ENCODE measurements at regions not wholly inside any gene's neighbourhood (a gene's known extent, or its start where the extent isn't known, plus 50 kb on each side); places are given as distances from the start of the nearest gene placed in this dataset.
"Not testable (repeated sequence)": the region's sequence is repeated elsewhere in the genome, so short reads cannot be mapped to it uniquely, and the experiment has no call there.

DNA sequence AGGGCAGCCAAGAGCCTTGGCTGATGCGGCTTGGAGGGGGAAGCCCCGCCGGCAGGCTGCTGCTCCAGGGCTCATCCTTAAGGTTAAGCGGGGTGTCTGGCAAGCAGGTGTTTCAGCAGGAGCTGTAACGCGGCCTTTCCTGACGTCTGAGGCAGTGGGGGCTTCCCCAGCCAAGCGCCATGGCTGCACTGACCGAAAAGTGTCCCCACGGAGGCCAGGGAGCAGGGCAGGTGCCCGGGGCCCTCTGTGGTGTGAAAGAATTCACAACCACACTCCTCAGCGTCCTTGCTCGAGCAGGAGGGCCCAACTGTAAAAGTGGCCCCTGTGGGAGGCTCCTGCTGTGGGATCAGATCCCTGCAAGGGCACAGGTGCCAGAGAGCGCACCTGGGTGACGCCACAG is 79.2 kb downstream of the DHCR7 start:
- H3K27me3 ChIP-seq (ENCODE audit: insufficient read depth, low read length), result no peaks in the 10 kb centered on the region
- no peak for TF ChIP-seq EZH2 (IDR thresholded peaks at IDR 0.05; ENCODE audit: borderline replicate concordance, low read length)
- TF ChIP-seq, protein P1, sequence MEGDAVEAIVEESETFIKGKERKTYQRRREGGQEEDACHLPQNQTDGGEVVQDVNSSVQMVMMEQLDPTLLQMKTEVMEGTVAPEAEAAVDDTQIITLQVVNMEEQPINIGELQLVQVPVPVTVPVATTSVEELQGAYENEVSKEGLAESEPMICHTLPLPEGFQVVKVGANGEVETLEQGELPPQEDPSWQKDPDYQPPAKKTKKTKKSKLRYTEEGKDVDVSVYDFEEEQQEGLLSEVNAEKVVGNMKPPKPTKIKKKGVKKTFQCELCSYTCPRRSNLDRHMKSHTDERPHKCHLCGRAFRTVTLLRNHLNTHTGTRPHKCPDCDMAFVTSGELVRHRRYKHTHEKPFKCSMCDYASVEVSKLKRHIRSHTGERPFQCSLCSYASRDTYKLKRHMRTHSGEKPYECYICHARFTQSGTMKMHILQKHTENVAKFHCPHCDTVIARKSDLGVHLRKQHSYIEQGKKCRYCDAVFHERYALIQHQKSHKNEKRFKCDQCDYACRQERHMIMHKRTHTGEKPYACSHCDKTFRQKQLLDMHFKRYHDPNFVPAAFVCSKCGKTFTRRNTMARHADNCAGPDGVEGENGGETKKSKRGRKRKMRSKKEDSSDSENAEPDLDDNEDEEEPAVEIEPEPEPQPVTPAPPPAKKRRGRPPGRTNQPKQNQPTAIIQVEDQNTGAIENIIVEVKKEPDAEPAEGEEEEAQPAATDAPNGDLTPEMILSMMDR (IDR thresholded peaks at IDR 0.05; ENCODE audit: low read length), result no peak
- no peaks in the 10 kb centered on the region for H3F3A ChIP-seq (ENCODE audit: insufficient read depth, low read length)
- peaks cover 3% of the 10 kb centered on the region for H3K4me1 ChIP-seq (ENCODE audit: insufficient read depth, low read length, severe bottlenecking)
- H3K36me3 ChIP-seq (ENCODE audit: insufficient read depth, low read length), result no peaks in the 10 kb centered on the region
- no peak overlapping the region for H3K4me3 ChIP-seq (ENCODE audit: low read depth, low read length, poor library complexity, severe bottlenecking)
- H3K9ac ChIP-seq (ENCODE audit: low read length), result no peak overlapping the region
- H3K9me3 ChIP-seq (ENCODE audit: low read length), result no peaks in the 10 kb centered on the region
- H3K4me2 ChIP-seq (ENCODE audit: low read length), result no peak overlapping the region
- no peaks in the 10 kb centered on the region for H4K20me1 ChIP-seq (ENCODE audit: insufficient read depth, low read length)
- H3K9me2 ChIP-seq (ENCODE audit: low read depth, low read length), result no peaks in the 10 kb centered on the region
- H3K79me2 ChIP-seq (ENCODE audit: insufficient read depth, low read length), result no peaks in the 10 kb centered on the region
- no peak overlapping the region for H2AFZ ChIP-seq (ENCODE audit: low read length)
- H3K27ac ChIP-seq (ENCODE audit: low read depth, low read length, poor library complexity, severe bottlenecking), result no peak overlapping the region

DNA sequence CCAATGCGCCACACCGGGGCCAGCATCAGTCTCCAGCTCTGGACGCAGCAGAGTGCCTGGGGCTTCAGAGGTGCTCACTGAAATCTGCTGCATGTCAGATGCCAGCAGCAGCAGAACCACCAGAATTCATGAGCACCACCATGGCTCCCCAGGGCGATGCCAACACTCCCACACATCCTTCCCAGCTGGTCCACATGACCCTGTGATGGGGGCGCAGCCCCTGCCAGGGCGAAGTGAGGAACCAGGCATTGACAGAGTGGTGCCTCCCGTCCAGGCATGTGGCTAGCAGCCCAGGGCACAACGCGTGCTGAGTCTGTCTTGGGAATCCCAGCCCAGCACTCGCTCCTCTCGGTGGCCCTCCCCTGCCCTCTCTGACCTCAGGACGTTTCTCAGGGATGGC is 80.4 kb downstream of the DHCR7 start:
- H3F3A ChIP-seq (ENCODE audit: insufficient read depth, low read length), result no peaks in the 10 kb centered on the region
- no peak overlapping the region for H3K27ac ChIP-seq (ENCODE audit: low read depth, low read length, poor library complexity, severe bottlenecking)
- H3K4me2 ChIP-seq (ENCODE audit: low read length), result no peak overlapping the region
- no peaks in the 10 kb centered on the region for H3K27me3 ChIP-seq (ENCODE audit: insufficient read depth, low read length)
- H4K20me1 ChIP-seq (ENCODE audit: insufficient read depth, low read length), result no peaks in the 10 kb centered on the region
- no peaks in the 10 kb centered on the region for H3K9me3 ChIP-seq (ENCODE audit: low read length)
- H3K9me2 ChIP-seq (ENCODE audit: low read depth, low read length), result no peaks in the 10 kb centered on the region
- H3K4me1 ChIP-seq (ENCODE audit: insufficient read depth, low read length, severe bottlenecking), result no peaks in the 10 kb centered on the region
- H3K4me3 ChIP-seq (ENCODE audit: low read depth, low read length, poor library complexity, severe bottlenecking), result no peak overlapping the region
- TF ChIP-seq, protein P1 (IDR thresholded peaks at IDR 0.05; ENCODE audit: low read length), result no peak
- TF ChIP-seq EZH2 (IDR thresholded peaks at IDR 0.05; ENCODE audit: borderline replicate concordance, low read length), result no peak
- H3K36me3 ChIP-seq (ENCODE audit: insufficient read depth, low read length), result no peaks in the 10 kb centered on the region
- no peaks in the 10 kb centered on the region for H3K79me2 ChIP-seq (ENCODE audit: insufficient read depth, low read length)
- H2AFZ ChIP-seq (ENCODE audit: low read length), result no peak overlapping the region
- no peak overlapping the region for H3K9ac ChIP-seq (ENCODE audit: low read length)

DNA sequence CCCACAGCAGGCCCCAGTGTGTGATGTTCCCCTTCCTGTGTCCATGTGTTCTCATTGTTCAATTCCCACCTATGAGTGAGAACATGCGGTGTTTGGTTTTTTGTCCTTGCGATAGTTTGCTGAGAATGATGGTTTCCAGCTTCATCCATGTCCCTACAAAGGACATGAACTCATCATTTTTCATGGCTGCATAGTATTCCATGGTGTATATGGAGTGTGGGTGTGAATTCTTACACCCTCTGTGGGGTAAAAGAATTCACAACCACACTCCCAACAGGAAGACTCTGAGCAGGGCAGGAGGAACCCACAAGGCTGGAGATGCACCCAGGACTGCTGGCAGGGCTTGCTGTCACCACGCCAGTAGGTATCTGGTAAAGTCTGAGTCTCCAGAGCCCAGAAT is 80.9 kb downstream of the DHCR7 start:
- not testable (repeated sequence) for H3K4me1 ChIP-seq (ENCODE audit: insufficient read depth, low read length, severe bottlenecking); H2AFZ ChIP-seq (ENCODE audit: low read length); H3K9me2 ChIP-seq (ENCODE audit: low read depth, low read length); H3K9ac ChIP-seq (ENCODE audit: low read length); H3K27ac ChIP-seq (ENCODE audit: low read depth, low read length, poor library complexity, severe bottlenecking); H3K4me2 ChIP-seq (ENCODE audit: low read length); H3F3A ChIP-seq (ENCODE audit: insufficient read depth, low read length); H3K27me3 ChIP-seq (ENCODE audit: insufficient read depth, low read length); H4K20me1 ChIP-seq (ENCODE audit: insufficient read depth, low read length); H3K4me3 ChIP-seq (ENCODE audit: low read depth, low read length, poor library complexity, severe bottlenecking); H3K9me3 ChIP-seq (ENCODE audit: low read length); H3K79me2 ChIP-seq (ENCODE audit: insufficient read depth, low read length); H3K36me3 ChIP-seq (ENCODE audit: insufficient read depth, low read length)

DNA sequence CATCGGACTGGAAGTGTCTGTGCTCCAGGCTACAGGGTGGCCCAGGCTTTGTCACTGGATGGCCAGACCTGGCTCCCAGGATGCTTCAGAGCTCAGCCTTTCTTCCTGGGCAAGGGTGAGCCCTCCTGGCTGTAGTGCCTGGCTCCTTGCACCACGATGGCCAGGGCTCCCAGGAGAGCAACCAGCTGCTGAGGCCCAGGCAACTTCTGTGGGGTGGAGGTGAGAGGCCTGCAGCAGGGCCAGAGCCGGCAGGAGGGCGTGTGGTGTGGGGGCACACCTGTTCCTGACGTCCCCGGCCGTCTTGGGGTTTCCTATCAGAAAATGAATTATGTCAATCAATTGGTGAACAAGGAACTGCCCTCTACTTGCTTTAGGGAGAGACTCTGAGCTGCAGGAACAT is 82.1 kb downstream of the DHCR7 start:
- Histone ChIP-seq H3K27ac (ENCODE audit: low read depth, low read length, poor library complexity, severe bottlenecking) (no peak overlapping the region), H3K27me3 (ENCODE audit: insufficient read depth, low read length) (no peaks in the 10 kb centered on the region), H3K9me2 (ENCODE audit: low read depth, low read length) (no peaks in the 10 kb centered on the region), H3K4me1 (ENCODE audit: insufficient read depth, low read length, severe bottlenecking) (no peaks in the 10 kb centered on the region), H3K36me3 (ENCODE audit: insufficient read depth, low read length) (no peaks in the 10 kb centered on the region), H3K9me3 (ENCODE audit: low read length) (no peaks in the 10 kb centered on the region), H3K4me2 (ENCODE audit: low read length) (no peak overlapping the region), H3F3A (ENCODE audit: insufficient read depth, low read length) (no peaks in the 10 kb centered on the region), H4K20me1 (ENCODE audit: insufficient read depth, low read length) (no peaks in the 10 kb centered on the region), H2AFZ (ENCODE audit: low read length) (no peak overlapping the region), H3K4me3 (ENCODE audit: low read depth, low read length, poor library complexity, severe bottlenecking) (no peak overlapping the region), H3K9ac (ENCODE audit: low read length) (no peak overlapping the region), H3K79me2 (ENCODE audit: insufficient read depth, low read length) (no peaks in the 10 kb centered on the region)
- TF ChIP-seq EZH2 (IDR thresholded peaks at IDR 0.05; ENCODE audit: borderline replicate concordance, low read length), result no peak
- TF ChIP-seq, protein P1 (IDR thresholded peaks at IDR 0.05; ENCODE audit: low read length), result no peak
